ENCODE measurements at regions not wholly inside any gene's neighbourhood (a gene's known extent, or its start where the extent isn't known, plus 50 kb on each side); places are given as distances from the start of the nearest gene placed in this dataset.

DNA sequence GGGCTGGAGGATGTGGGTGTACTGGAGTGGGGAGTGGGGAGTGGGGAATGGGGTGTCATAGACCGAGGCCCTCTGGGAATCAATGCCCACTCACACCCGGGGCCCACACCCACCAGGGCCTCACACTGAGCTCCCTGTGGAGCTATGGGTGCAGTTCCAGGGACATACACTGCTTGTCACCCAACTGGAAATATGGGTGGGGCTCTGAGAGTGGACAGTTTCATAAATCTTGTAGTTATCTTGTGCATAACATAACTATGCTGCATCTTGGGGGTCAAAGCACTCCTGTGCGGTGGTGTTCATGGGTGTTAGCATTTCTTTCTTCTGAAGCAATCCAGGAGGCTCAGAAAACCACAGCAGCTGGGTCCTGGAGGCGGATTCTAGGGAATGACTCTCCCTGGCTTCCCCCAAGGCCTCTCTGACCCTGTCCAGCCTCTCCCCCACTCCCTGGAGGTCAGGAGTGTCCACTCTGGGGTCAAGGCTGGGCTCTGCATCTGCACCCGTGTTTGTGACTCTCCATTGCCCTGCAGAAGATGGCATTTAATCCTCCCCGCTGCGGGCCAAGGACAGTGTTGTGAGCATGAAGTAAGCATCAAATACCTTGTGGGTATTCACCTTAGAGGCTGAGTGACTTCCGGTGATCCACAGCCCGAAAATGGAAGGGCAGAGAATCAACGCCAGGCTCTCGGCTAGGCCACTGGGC, 172.5 kb downstream of the CTTN start:
- no peaks in the 10 kb centered on the region for H3F3A ChIP-seq (replicated peaks; ENCODE audit: insufficient read depth)
- TF ChIP-seq TCF12 (IDR thresholded peaks at IDR 0.05): no peak
- no peak for TF ChIP-seq JUND (IDR thresholded peaks at IDR 0.05)
- TF ChIP-seq RXRA (IDR thresholded peaks at IDR 0.05; ENCODE audit: borderline replicate concordance, low read depth): no peak
- TF ChIP-seq EZH2phosphoT487 (IDR thresholded peaks at IDR 0.05; ENCODE audit: borderline replicate concordance, low read depth): no peak
- TF ChIP-seq ELF1 (IDR thresholded peaks at IDR 0.05): no peak
- no peak for TF ChIP-seq RCOR1 (IDR thresholded peaks at IDR 0.05; ENCODE audit: low read length)
- TF ChIP-seq GABPA (IDR thresholded peaks at IDR 0.05; ENCODE audit: low read depth): no peak
- no peak for TF ChIP-seq NFIC (IDR thresholded peaks at IDR 0.05; ENCODE audit: borderline replicate concordance)
- TF ChIP-seq, protein P1, sequence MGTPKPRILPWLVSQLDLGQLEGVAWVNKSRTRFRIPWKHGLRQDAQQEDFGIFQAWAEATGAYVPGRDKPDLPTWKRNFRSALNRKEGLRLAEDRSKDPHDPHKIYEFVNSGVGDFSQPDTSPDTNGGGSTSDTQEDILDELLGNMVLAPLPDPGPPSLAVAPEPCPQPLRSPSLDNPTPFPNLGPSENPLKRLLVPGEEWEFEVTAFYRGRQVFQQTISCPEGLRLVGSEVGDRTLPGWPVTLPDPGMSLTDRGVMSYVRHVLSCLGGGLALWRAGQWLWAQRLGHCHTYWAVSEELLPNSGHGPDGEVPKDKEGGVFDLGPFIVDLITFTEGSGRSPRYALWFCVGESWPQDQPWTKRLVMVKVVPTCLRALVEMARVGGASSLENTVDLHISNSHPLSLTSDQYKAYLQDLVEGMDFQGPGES (IDR thresholded peaks at IDR 0.05; ENCODE audit: low read depth, low read length): no peak
- TF ChIP-seq, protein P2, sequence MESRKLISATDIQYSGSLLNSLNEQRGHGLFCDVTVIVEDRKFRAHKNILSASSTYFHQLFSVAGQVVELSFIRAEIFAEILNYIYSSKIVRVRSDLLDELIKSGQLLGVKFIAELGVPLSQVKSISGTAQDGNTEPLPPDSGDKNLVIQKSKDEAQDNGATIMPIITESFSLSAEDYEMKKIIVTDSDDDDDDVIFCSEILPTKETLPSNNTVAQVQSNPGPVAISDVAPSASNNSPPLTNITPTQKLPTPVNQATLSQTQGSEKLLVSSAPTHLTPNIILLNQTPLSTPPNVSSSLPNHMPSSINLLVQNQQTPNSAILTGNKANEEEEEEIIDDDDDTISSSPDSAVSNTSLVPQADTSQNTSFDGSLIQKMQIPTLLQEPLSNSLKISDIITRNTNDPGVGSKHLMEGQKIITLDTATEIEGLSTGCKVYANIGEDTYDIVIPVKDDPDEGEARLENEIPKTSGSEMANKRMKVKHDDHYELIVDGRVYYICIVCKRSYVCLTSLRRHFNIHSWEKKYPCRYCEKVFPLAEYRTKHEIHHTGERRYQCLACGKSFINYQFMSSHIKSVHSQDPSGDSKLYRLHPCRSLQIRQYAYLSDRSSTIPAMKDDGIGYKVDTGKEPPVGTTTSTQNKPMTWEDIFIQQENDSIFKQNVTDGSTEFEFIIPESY (IDR thresholded peaks at IDR 0.05; ENCODE audit: borderline replicate concordance, low read depth): no peak
- no peak for TF ChIP-seq TEAD4 (IDR thresholded peaks at IDR 0.05; ENCODE audit: borderline replicate concordance, insufficient read depth)
- no peaks in the 10 kb centered on the region for H3K36me3 ChIP-seq (replicated peaks in 1 of 2; ENCODE audit: control insufficient read depth in 1 of 2, insufficient read depth in 2 of 2, low read length in 1 of 2)
- H3K27me3 ChIP-seq (ENCODE audit: insufficient read depth): no peaks in the 10 kb centered on the region
- no peak overlapping the region for H3K4me2 ChIP-seq
- no peaks in the 10 kb centered on the region for H3K9me3 ChIP-seq
- CTCF ChIA-PET: no interaction called here
- WGBS (ENCODE audit: low lambda C conversion rate): 38% methylated on average over 11 of the region's 11 CpGs
- POLR2A ChIA-PET: no interaction called here
- H2AFZ ChIP-seq (ENCODE audit: low read depth): no peak overlapping the region
- H3K4me3 ChIP-seq (ENCODE audit: low read depth in 2 of 2, low read length in 1 of 2): no peak overlapping the region
- DNase-seq: no peak
- H3K9ac ChIP-seq: no peak overlapping the region
- no peaks in the 10 kb centered on the region for H3K79me2 ChIP-seq (ENCODE audit: insufficient read depth)
- H4K20me1 ChIP-seq (ENCODE audit: insufficient read depth): no peaks in the 10 kb centered on the region
- peaks cover 0 to 17% of the 10 kb centered on the region in 2 experiments; a peak in 1 of 4 replicates for H3K4me1 ChIP-seq (ENCODE audit: control insufficient read depth in 1 of 2, insufficient read depth in 2 of 2, low read depth in 1 of 2, low read length in 1 of 2)
- H3K27ac ChIP-seq (ENCODE audit: low read depth in 2 of 2, low read length in 1 of 2): no peak overlapping the region
- no peaks in the 10 kb centered on the region for H3K9me2 ChIP-seq

DNA sequence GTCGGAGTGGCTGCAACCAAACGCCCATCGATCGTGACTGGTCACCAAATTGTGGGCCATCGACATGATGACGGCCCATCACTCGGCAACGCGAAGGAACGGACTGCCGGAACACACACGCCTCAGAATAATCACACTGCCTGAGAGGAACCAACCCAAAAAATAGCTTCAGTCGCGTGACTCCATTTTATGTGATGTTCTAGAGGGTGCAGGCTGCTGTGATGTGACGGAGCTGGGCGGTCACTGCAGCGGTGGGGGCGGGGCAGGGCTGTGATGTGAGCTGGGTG, 174.6 kb downstream of the CTTN start:
- H3K27ac ChIP-seq (ENCODE audit: low read depth in 2 of 2, low read length in 1 of 2): no peak overlapping the region
- H3K4me1 ChIP-seq (ENCODE audit: control insufficient read depth in 1 of 2, insufficient read depth in 2 of 2, low read depth in 1 of 2, low read length in 1 of 2): peaks cover 0 to 7% of the 10 kb centered on the region in 2 experiments; a peak in 1 of 4 replicates
- ChIA-PET POLR2A (no interaction called here), CTCF (interaction anchor here (1.0 kb wide), 1 partner anchor 25 kb away, joined by 3 read pairs; no protein-coding TSS in a partner anchor)
- no peak overlapping the region for H3K9ac ChIP-seq
- H3K9me2 ChIP-seq: no peaks in the 10 kb centered on the region
- H2AFZ ChIP-seq (ENCODE audit: low read depth): no peak overlapping the region
- no peak overlapping the region for H3K4me3 ChIP-seq (ENCODE audit: low read depth in 2 of 2, low read length in 1 of 2)
- H4K20me1 ChIP-seq (ENCODE audit: insufficient read depth): no peaks in the 10 kb centered on the region
- H3F3A ChIP-seq (replicated peaks; ENCODE audit: insufficient read depth): no peaks in the 10 kb centered on the region
- no peaks in the 10 kb centered on the region for H3K9me3 ChIP-seq
- TF ChIP-seq NFIC (IDR thresholded peaks at IDR 0.05; ENCODE audit: borderline replicate concordance): no peak
- TF ChIP-seq, protein P3, sequence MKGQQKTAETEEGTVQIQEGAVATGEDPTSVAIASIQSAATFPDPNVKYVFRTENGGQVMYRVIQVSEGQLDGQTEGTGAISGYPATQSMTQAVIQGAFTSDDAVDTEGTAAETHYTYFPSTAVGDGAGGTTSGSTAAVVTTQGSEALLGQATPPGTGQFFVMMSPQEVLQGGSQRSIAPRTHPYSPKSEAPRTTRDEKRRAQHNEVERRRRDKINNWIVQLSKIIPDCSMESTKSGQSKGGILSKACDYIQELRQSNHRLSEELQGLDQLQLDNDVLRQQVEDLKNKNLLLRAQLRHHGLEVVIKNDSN (IDR thresholded peaks at IDR 0.05; ENCODE audit: borderline replicate concordance, low read depth): no peak
- TF ChIP-seq RFX5 (IDR thresholded peaks at IDR 0.05; ENCODE audit: low read length): no peak
- no peak for TF ChIP-seq RXRA (IDR thresholded peaks at IDR 0.05; ENCODE audit: borderline replicate concordance, low read depth)
- no peak for TF ChIP-seq EZH2phosphoT487 (IDR thresholded peaks at IDR 0.05; ENCODE audit: borderline replicate concordance, low read depth)
- no peak for TF ChIP-seq MXI1 (IDR thresholded peaks at IDR 0.05; ENCODE audit: low read depth, low read length)
- TF ChIP-seq POLR2AphosphoS5 (IDR thresholded peaks at IDR 0.05; ENCODE audit: low read depth, low read length): no peak
- no peak for TF ChIP-seq MEF2A (IDR thresholded peaks at IDR 0.05; ENCODE audit: borderline replicate concordance, low read depth)
- no peak for TF ChIP-seq SMC3 (IDR thresholded peaks at IDR 0.05; ENCODE audit: low read depth, low read length)
- TF ChIP-seq, protein P4, sequence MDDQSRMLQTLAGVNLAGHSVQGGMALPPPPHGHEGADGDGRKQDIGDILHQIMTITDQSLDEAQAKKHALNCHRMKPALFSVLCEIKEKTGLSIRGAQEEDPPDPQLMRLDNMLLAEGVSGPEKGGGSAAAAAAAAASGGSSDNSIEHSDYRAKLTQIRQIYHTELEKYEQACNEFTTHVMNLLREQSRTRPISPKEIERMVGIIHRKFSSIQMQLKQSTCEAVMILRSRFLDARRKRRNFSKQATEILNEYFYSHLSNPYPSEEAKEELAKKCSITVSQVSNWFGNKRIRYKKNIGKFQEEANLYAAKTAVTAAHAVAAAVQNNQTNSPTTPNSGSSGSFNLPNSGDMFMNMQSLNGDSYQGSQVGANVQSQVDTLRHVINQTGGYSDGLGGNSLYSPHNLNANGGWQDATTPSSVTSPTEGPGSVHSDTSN (IDR thresholded peaks at IDR 0.05): no peak
- no peak for TF ChIP-seq EP300 (IDR thresholded peaks at IDR 0.05; ENCODE audit: borderline replicate concordance in 1 of 2, low read depth in 1 of 2, low read length in 1 of 2)
- no peak for TF ChIP-seq NRF1 (IDR thresholded peaks at IDR 0.05; ENCODE audit: low read depth, low read length)
- no peak for TF ChIP-seq TAF1 (IDR thresholded peaks at IDR 0.05; ENCODE audit: borderline replicate concordance, low read depth, low read length)
- no peak for TF ChIP-seq GABPA (IDR thresholded peaks at IDR 0.05; ENCODE audit: low read depth)
- TF ChIP-seq RCOR1 (IDR thresholded peaks at IDR 0.05; ENCODE audit: low read length): no peak
- TF ChIP-seq SIN3A (IDR thresholded peaks at IDR 0.05; ENCODE audit: borderline replicate concordance, low read depth, low read length): no peak
- TF ChIP-seq, protein P1 (IDR thresholded peaks at IDR 0.05; ENCODE audit: low read depth, low read length): no peak
- H3K36me3 ChIP-seq (replicated peaks in 1 of 2; ENCODE audit: control insufficient read depth in 1 of 2, insufficient read depth in 2 of 2, low read length in 1 of 2): no peaks in the 10 kb centered on the region
- no peak overlapping the region for H3K4me2 ChIP-seq
- H3K79me2 ChIP-seq (ENCODE audit: insufficient read depth): no peaks in the 10 kb centered on the region
- DNase-seq: no peak
- WGBS (ENCODE audit: low lambda C conversion rate): 81% methylated on average over 10 of the region's 18 CpGs
- no peaks in the 10 kb centered on the region for H3K27me3 ChIP-seq (ENCODE audit: insufficient read depth)

Measured in SK-N-SH (cell line).